H1 (cell line): ENCODE measurements at regions not wholly inside any gene's neighbourhood (a gene's known extent, or its start where the extent isn't known, plus 50 kb on each side); places are given as distances from the start of the nearest gene placed in this dataset.

Experiments used
- CTCF ChIA-PET: fragments of 300-600 bp; sonication (Branson Sonifier 250); formaldehyde crosslinking; loops from one replicate; lab custom pipeline; 2021; ENCODE audit not compliant: partially characterized antibody; lab: Charles Lee
- POLR2A ChIA-PET: fragments of 300-600 bp; sonication (Branson Sonifier 250); formaldehyde crosslinking; loops from one replicate; lab custom pipeline; 2021; ENCODE audit warnings: inconsistent platforms; ENCODE audit not compliant: partially characterized antibody; lab: Charles Lee
- DNase-seq, 2 experiments: peaks; one replicate each; pipeline versions ENCODE4 v3.0.0 to v3.0.0-alpha.2; 2010 to 2022; ENCODE audit warnings: low spot score in 2 of 2, low read depth in 1 of 2, mixed read lengths in 1 of 2
- FAIRE-seq: peaks from 2 replicates; lab custom pipeline; 2011; peaks lifted over from hg19 to GRCh38; lab: Jason Lieb, UNC
- H2AFZ ChIP-seq: 2 replicates; pipeline ENCODE4 v1.8.1; 2012; ENCODE audit warnings: low read length, inconsistent platforms
- H2AK5ac ChIP-seq: 2 replicates; pipeline ENCODE4 v1.6.1; 2013; ENCODE audit warnings: low read depth, low read length
- H2BK120ac ChIP-seq: replicated peaks from 2 replicates; pipeline ENCODE3; 2013; ENCODE audit warnings: low read depth, low read length, inconsistent platforms
- H2BK12ac ChIP-seq: 2 replicates; pipeline ENCODE4 v1.6.1; 2013; ENCODE audit warnings: low read depth, low read length
- H2BK15ac ChIP-seq: 2 replicates; pipeline ENCODE4 v1.6.1; 2013; ENCODE audit warnings: low read length
- H2BK20ac ChIP-seq: 2 replicates; pipeline ENCODE4 v1.6.1; 2013; ENCODE audit warnings: low read length
- H2BK5ac ChIP-seq: 2 replicates; pipeline ENCODE4 v1.6.1; 2013; ENCODE audit warnings: low read depth, low read length
- H3K14ac ChIP-seq: 2 replicates; pipeline ENCODE4 v1.6.1; 2013; ENCODE audit warnings: inconsistent platforms; ENCODE audit not compliant: insufficient read length
- H3K18ac ChIP-seq: 2 replicates; pipeline ENCODE4 v1.6.1; 2013; ENCODE audit warnings: low read length; ENCODE audit errors: extremely low read depth
- H3K23ac ChIP-seq: 2 replicates; pipeline ENCODE4 v1.6.1; 2013; ENCODE audit warnings: inconsistent platforms; ENCODE audit not compliant: insufficient read length
- H3K23me2 ChIP-seq: 2 replicates; pipeline ENCODE4 v1.6.1; 2013; ENCODE audit warnings: low read depth, low read length
- H3K27ac ChIP-seq: 2 replicates; pipeline ENCODE4 v1.6.1; 2011; ENCODE audit warnings: low read depth, low read length, inconsistent platforms
- H3K27me3 ChIP-seq, 4 experiments: replicated peaks in 1 of 4; 1 replicate in 1 of 4; 2 replicates in 3 of 4; pipeline versions ENCODE4 v1.6.1 to v1.8.1; 2011 to 2013; ENCODE audit warnings: low read length in 3 of 4, mild to moderate bottlenecking in 3 of 4, inconsistent platforms in 2 of 4, mixed read lengths in 2 of 4, moderate library complexity in 1 of 4; ENCODE audit not compliant: control insufficient read depth in 3 of 4, insufficient read depth in 3 of 4; ENCODE audit errors: extremely low read depth in 1 of 4
- H3K36me3 ChIP-seq, 4 experiments: 2 replicates each; pipeline versions ENCODE4 v1.6.1 to v1.8.1; 2011 to 2013; ENCODE audit warnings: mild to moderate bottlenecking in 4 of 4, low read length in 3 of 4, moderate library complexity in 2 of 4, control low read depth in 1 of 4, inconsistent platforms in 1 of 4; ENCODE audit not compliant: insufficient read depth in 4 of 4, control insufficient read depth in 2 of 4
- H3K4ac ChIP-seq: replicated peaks from 2 replicates; pipeline ENCODE3; 2013; ENCODE audit warnings: low read length, low read depth, mixed read lengths, inconsistent platforms; ENCODE audit not compliant: insufficient read length
- H3K4me1 ChIP-seq, 4 experiments: replicated peaks in 1 of 4; 1 replicate in 1 of 4; 2 replicates in 3 of 4; pipeline versions ENCODE4 v1.6.1 to v1.8.1; 2011 to 2013; ENCODE audit warnings: low read length in 3 of 4, inconsistent platforms in 2 of 4, mixed read lengths in 1 of 4; ENCODE audit not compliant: insufficient read depth in 4 of 4, control insufficient read depth in 3 of 4
- H3K4me2 ChIP-seq, 2 experiments: 2 replicates each; pipeline versions ENCODE4 v1.6.1 to v1.8.1; 2011 to 2013; ENCODE audit warnings: low read depth in 2 of 2, low read length in 2 of 2, control low read depth in 1 of 2, inconsistent platforms in 1 of 2, mild to moderate bottlenecking in 1 of 2; ENCODE audit not compliant: insufficient read depth in 1 of 2
- H3K4me3 ChIP-seq, 4 experiments: fragments of 200-600, 300-600 bp in 1 of 4; sonication (generic), shearing (Covaris generic), sonication (Bioruptor Twin) in 1 of 4; 2 replicates each; pipeline versions ENCODE4 v1.5.1 to v1.8.1; 2011 to 2016; ENCODE audit warnings: low read length in 4 of 4, low read depth in 3 of 4, control low read depth in 2 of 4, inconsistent platforms in 2 of 4, mild to moderate bottlenecking in 2 of 4, mixed read lengths in 1 of 4, moderate library complexity in 1 of 4; ENCODE audit not compliant: insufficient read depth in 2 of 4; ENCODE audit errors: extremely low read depth in 1 of 4
- H3K56ac ChIP-seq: replicated peaks from 2 replicates; pipeline ENCODE3; 2013; ENCODE audit warnings: low read depth, mild to moderate bottlenecking, mixed read lengths, low read length, inconsistent platforms; ENCODE audit not compliant: insufficient read length
- H3K79me1 ChIP-seq: 2 replicates; pipeline ENCODE4 v1.6.1; 2013; ENCODE audit warnings: low read depth, low read length, control low read depth
- H3K79me2 ChIP-seq, 2 experiments: 2 replicates each; pipeline versions ENCODE4 v1.6.1 to v1.8.1; 2012 to 2013; ENCODE audit warnings: low read length in 2 of 2, mild to moderate bottlenecking in 2 of 2, inconsistent platforms in 1 of 2; ENCODE audit not compliant: insufficient read depth in 2 of 2, control insufficient read depth in 1 of 2
- H3K9ac ChIP-seq, 4 experiments: replicated peaks in 1 of 4; 1 replicate in 1 of 4; 2 replicates in 3 of 4; pipeline versions ENCODE4 v1.6.1 to v1.8.1; 2011 to 2013; ENCODE audit warnings: low read depth in 3 of 4, low read length in 3 of 4, control low read depth in 2 of 4, mild to moderate bottlenecking in 2 of 4, moderate library complexity in 2 of 4, inconsistent platforms in 1 of 4; ENCODE audit errors: extremely low read depth in 1 of 4
- H3K9me3 ChIP-seq, 2 experiments: 2 replicates each; pipeline versions ENCODE4 v1.6.1 to v1.8.1; 2012 to 2013; ENCODE audit warnings: mild to moderate bottlenecking in 2 of 2, moderate library complexity in 2 of 2, control low read depth in 1 of 2, inconsistent platforms in 1 of 2, low read depth in 1 of 2, low read length in 1 of 2, mixed read lengths in 1 of 2; ENCODE audit not compliant: insufficient read depth in 2 of 2
- H4K20me1 ChIP-seq, 2 experiments: replicated peaks in 1 of 2; 2 replicates each; pipeline versions ENCODE3 to v1.8.1; 2011 to 2013; ENCODE audit warnings: inconsistent platforms in 2 of 2, low read length in 2 of 2, mild to moderate bottlenecking in 1 of 2; ENCODE audit not compliant: insufficient read depth in 2 of 2, control insufficient read depth in 1 of 2
- H4K5ac ChIP-seq: 2 replicates; pipeline ENCODE4 v1.6.1; 2013; ENCODE audit warnings: low read length, low read depth, mixed read lengths, inconsistent platforms; ENCODE audit not compliant: insufficient read length
- H4K8ac ChIP-seq: 2 replicates; pipeline ENCODE4 v1.8.0; 2013; ENCODE audit warnings: mild to moderate bottlenecking, moderate library complexity, low read length, inconsistent platforms; ENCODE audit not compliant: insufficient read depth; ENCODE audit errors: extremely low read depth
- H4K91ac ChIP-seq: replicated peaks from 2 replicates; pipeline ENCODE3; 2013; ENCODE audit warnings: low read length, mixed read lengths, inconsistent platforms; ENCODE audit not compliant: insufficient read length
- BCL11A ChIP-seq, 2 experiments: IDR thresholded peaks; one replicate each; pipeline ENCODE4 v1.6.1; 2011; ENCODE audit warnings: low read depth in 2 of 2, low read length in 2 of 2, mild to moderate bottlenecking in 2 of 2
- CTBP2 ChIP-seq: IDR thresholded peaks from 2 replicates; pipeline ENCODE4 v1.7.0; 2011; ENCODE audit warnings: borderline replicate concordance, mild to moderate bottlenecking, moderate library complexity, mixed read lengths, low read length; ENCODE audit not compliant: insufficient read depth, insufficient read length
- EGR1 ChIP-seq: IDR thresholded peaks from 2 replicates; pipeline ENCODE4 v1.6.1; 2011; ENCODE audit warnings: low read depth, low read length, borderline replicate concordance
- EZH2 ChIP-seq: fragments of 200-600 bp; sonication (generic); IDR thresholded peaks from 2 replicates; pipeline ENCODE4 v1.7.1; 2012; ENCODE audit warnings: low read depth, mild to moderate bottlenecking, moderate library complexity, low read length, inconsistent platforms; ENCODE audit not compliant: severe bottlenecking
- GABPA ChIP-seq: IDR thresholded peaks from 2 replicates; pipeline ENCODE4 v1.6.1; 2011; ENCODE audit warnings: mild to moderate bottlenecking, low read length, moderate library complexity, borderline replicate concordance; ENCODE audit not compliant: insufficient read depth
- JUND ChIP-seq: IDR thresholded peaks from 2 replicates; pipeline ENCODE4 v1.6.1; 2011; ENCODE audit warnings: mild to moderate bottlenecking, improper control_type of control experiment, low read length
- NRF1 ChIP-seq: IDR thresholded peaks from 2 replicates; pipeline ENCODE4 v1.6.1; 2011; ENCODE audit warnings: mild to moderate bottlenecking, low read depth, low read length, improper control_type of control experiment
- RAD21 ChIP-seq, 2 experiments: IDR thresholded peaks in 1 of 2; conservative IDR thresholded peaks in 1 of 2; 2 replicates each; pipeline ENCODE4 v1.6.1; 2011; ENCODE audit warnings: low read depth in 2 of 2, low read length in 2 of 2, improper control_type of control experiment in 1 of 2, inconsistent platforms in 1 of 2, mild to moderate bottlenecking in 1 of 2, moderate library complexity in 1 of 2
- RBBP5 ChIP-seq: IDR thresholded peaks from 2 replicates; pipeline ENCODE4 v1.7.1; 2012; ENCODE audit warnings: low read depth, mild to moderate bottlenecking, inconsistent platforms, low read length, moderate library complexity, borderline replicate concordance
- RNF2 ChIP-seq: fragments of 200-900, 300-1000 bp; sonication (generic); IDR thresholded peaks from 2 replicates; pipeline ENCODE4 v1.7.1; 2016; ENCODE audit warnings: borderline replicate concordance, low read depth, mild to moderate bottlenecking, antibody characterized with exemption, low read length; ENCODE audit not compliant: poor library complexity, severe bottlenecking; ENCODE audit errors: missing control alignments
- TAF1 ChIP-seq: IDR thresholded peaks from 2 replicates; pipeline ENCODE4 v1.6.1; 2011; ENCODE audit warnings: mild to moderate bottlenecking, low read depth, low read length
- TAF7 ChIP-seq: optimal IDR thresholded peaks from 2 replicates; pipeline ENCODE3; 2011; ENCODE audit warnings: low read depth, mild to moderate bottlenecking, inconsistent platforms, low read length, moderate library complexity, borderline replicate concordance
- WGBS, 2 experiments: shearing (Covaris generic) in 1 of 2; methylation state at CpG; one replicate each; pipeline versions ENCODE4 v1.1.6 to v1.1.7; 2013 to 2015; ENCODE audit warnings: low lambda C conversion rate in 2 of 2, mixed read lengths in 2 of 2, inconsistent platforms in 1 of 2, low coverage in 1 of 2, missing lambda C conversion rate in 1 of 2; ENCODE audit not compliant: insufficient replicate concordance in 2 of 2, insufficient coverage in 1 of 2, insufficient read length in 1 of 2; ENCODE audit errors: extremely low coverage in 1 of 2, missing lambda C conversion rate in 1 of 2; 5-methylcytosine and 5-hydroxymethylcytosine counted together

DNA sequence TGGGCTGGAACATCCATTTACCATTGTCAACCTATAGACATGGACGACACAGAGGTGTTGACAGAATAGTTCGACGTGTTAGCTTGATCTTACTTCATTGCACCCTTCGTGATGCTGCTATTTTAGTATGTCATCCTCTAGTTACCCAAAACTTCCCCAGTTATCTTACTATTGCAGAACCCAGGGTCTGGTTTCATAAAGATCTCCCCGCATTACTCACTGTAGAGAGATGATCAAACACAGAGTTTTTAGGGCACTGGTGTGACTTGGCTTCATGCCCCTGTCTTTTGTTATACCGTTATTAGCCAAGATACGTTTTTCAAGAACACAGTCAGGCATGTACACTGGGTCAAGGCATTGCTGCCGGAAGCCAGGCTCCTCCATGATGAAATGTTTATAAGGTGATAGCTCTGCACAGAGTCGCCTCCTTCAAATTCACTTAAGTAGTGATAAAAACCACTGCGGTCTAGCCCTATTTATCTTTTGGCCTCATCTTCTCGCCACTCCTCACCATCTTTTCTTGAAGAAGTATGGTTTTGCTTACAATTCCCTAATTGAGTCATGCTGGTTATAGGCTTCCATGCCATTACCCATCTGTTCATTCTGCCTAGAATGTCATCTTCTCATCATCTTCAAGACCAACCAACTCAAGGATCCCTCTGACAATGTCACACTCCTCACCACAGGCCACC lies 1127.9 kb downstream of the VRK1 start:
- Histone ChIP-seq H2BK120ac (no peak overlapping the region), H3K56ac (no peak overlapping the region), H3K4me1 (no peaks in the 10 kb centered on the region), H3K9ac (no peak overlapping the region), H3K9me3 (no peaks in the 10 kb centered on the region), H3K23ac (no peak overlapping the region), H2BK20ac (no peak overlapping the region), H4K8ac (no peak overlapping the region), H3K36me3 (no peaks in the 10 kb centered on the region), H2BK15ac (no peak overlapping the region), H4K91ac (no peak overlapping the region), H3K23me2 (no peaks in the 10 kb centered on the region), H3K18ac (no peak overlapping the region), H3K4me3 (no peak overlapping the region), H3K27me3 (no peaks in the 10 kb centered on the region), H2AFZ (no peak overlapping the region), H3K4ac (no peak overlapping the region), H2BK5ac (no peak overlapping the region), H3K14ac (no peak overlapping the region), H3K27ac (no peak overlapping the region), H4K5ac (no peak overlapping the region), H2AK5ac (no peak overlapping the region), H3K79me1 (no peaks in the 10 kb centered on the region), H2BK12ac (no peak overlapping the region), H4K20me1 (no peaks in the 10 kb centered on the region), H3K4me2 (no peak overlapping the region), H3K79me2 (no peaks in the 10 kb centered on the region)
- FAIRE-seq (no peak), DNase-seq (no peak)
- ChIA-PET POLR2A (no interaction called here), CTCF (no interaction called here)
- no peak for TF ChIP-seq JUND
- no peak for TF ChIP-seq GABPA
- TF ChIP-seq RAD21 (IDR thresholded peaks at IDR 0.05 in 1 of 2, conservative IDR thresholded peaks at IDR 0.05 in 1 of 2; ENCODE audit: low read depth in 2 of 2, low read length in 2 of 2): no peak
- no peak for TF ChIP-seq NRF1
- TF ChIP-seq TAF7: no peak
- no peak for TF ChIP-seq TAF1
- no peak for TF ChIP-seq CTBP2
- no peak for TF ChIP-seq BCL11A (IDR thresholded peaks at IDR 0.05; ENCODE audit: low read depth in 2 of 2, low read length in 2 of 2)
- no peak for TF ChIP-seq RBBP5
- no peak for TF ChIP-seq RNF2
- no peak for TF ChIP-seq EGR1
- TF ChIP-seq EZH2: no peak
- WGBS, 2 experiments: 87% methylated on average over 11 of the region's 11 CpGs; no CpG with 5 or more reads in 1 of the 2 experiments
